NCI-H774 (cell line): ENCODE measurements at regions not wholly inside any gene's neighbourhood (a gene's known extent, or its start where the extent isn't known, plus 50 kb on each side); places are given as distances from the start of the nearest gene placed in this dataset.
"Not testable (repeated sequence)": the region's sequence is repeated elsewhere in the genome, so short reads cannot be mapped to it uniquely, and the experiment has no call there.

ENCODE experiments used
- DNase-seq: peaks from one replicate; lab custom pipeline; 2025; lab: John Stamatoyannopoulos, UW

DNA sequence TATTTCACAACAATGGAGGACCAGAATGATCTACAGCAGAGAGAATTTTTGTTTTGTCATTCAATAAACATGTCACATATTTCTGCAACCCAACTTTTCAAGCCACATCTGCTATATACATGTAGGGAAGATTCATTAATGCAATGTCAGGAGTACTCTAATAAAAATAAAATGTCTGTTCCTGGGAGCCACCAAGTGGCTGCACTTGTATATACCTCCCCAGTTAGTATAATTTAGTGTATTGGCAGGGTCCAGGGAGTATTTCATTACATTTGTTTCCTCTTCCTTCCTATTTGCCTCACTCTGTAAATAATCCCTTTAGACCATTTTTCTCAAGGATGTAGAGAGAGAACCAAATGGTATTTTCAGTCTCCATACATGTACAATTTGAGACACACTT is 1169.0 kb downstream of the DIAPH3 start:
- no peak for DNase-seq

DNA sequence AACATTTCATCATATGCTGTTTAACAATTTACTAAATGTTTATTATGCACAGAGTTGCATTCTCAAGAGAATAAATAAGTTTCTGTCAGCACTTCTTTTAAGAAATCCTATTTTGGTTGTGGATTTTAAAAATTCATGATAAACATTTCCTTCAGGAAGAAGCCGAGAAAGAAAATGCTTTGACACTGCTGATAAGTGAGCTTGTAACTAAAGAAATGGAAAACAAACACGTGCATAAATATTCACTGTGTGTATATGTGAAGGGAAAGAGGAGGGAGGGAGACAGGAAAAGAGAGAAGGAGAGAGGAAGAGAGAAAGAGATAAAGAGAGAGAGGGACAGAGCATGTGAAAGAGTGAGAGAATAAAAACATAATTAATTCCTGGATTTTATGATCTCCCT is 1165.0 kb downstream of the DIAPH3 start:
- no peak for DNase-seq

DNA sequence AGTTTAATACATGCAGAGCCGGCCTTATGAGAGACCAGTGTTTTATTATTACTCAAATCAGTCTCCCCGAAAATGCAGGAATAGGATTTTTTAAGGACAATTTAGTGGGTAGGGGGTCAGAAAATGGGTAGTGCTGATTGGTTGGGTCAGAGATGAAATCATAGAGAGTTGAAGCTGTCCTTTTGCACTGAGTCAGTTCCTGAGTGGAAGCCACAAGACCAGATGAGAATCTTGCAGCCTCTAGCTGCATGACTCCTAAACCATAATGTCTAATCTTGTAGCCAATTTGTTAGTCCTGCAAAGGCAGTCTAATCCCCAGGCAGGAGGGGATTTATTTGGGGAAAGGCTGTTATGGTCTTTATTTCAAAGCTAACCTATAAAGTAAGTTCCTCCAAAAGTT is 1163.9 kb downstream of the DIAPH3 start:
- no peak for DNase-seq

DNA sequence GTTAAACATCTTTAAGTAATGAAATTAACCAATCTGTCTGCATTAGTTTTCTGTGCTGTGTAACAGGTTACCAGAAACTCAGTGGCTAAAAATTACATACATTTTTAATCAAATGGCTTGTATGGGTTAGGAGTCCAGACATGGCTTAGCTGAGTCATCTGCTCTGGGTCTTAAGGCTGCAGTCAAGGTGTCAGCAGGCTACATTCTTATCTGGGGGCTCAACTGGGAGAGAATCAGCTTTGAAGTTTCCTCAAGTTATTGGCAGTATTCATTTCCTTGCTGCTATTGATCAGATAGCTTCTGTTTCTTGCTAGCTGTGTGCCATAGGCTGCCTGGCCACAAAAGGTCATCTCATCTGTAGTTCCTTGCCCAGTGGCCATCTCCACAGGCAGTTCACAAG is 1163.0 kb downstream of the DIAPH3 start:
- no peak for DNase-seq

DNA sequence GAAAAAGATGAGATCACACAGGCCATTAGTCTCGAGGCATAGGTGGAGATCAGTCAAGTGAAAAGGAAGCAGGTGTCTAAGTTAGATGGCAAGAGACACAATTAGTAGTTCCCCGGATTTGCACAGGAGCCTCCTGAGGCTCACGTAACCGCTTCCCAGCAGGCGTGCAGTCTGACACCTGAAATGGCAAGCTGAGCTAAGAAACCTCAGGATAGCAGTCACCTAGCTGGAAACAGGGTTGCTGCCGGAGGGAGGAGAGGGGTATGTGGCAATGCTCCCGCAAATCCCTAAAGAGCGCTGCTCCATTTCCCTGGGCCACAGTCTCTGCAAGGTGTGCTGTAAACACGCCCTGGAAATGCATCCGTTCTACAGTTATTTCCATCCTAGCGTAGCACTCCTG is 1151.0 kb downstream of the DIAPH3 start:
- no peak for DNase-seq

DNA sequence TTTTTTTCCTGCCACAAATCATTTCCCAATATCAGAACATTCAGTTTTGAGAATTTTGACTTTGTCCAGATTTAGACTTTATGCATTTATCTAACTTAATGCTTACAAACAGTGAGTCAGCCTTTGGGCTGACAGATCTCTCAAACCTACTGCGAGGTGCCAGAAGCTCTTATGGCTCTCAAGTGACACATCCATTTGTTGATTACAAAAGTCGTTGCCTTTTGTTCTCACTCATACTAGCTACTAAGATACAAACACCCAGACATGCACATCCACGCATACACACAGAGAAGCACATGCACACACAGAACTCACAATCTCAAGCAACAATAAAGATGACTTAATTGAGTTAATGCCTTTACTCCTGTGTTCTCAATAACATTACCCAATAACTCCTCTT is 1147.5 kb downstream of the DIAPH3 start:
- DNase-seq, result no peak

DNA sequence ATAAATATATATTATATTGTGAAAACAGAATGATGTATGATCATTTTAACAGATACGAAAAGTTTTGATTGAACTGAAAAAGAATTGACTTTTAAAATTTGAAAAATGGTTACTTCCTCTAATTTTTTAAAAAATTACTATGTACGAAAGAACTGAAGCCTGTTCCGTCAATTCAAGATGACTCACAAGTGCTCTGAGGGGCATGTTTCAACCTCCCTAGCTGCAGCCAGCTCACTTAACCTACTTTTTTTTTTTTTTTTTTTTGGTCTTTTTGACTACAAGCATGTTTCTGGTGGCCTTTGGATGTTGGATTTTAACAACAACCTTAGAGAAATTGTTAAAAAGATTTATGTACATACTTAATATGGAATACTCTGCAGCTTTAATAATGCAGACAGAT is 1139.3 kb downstream of the DIAPH3 start:
- no peak for DNase-seq

DNA sequence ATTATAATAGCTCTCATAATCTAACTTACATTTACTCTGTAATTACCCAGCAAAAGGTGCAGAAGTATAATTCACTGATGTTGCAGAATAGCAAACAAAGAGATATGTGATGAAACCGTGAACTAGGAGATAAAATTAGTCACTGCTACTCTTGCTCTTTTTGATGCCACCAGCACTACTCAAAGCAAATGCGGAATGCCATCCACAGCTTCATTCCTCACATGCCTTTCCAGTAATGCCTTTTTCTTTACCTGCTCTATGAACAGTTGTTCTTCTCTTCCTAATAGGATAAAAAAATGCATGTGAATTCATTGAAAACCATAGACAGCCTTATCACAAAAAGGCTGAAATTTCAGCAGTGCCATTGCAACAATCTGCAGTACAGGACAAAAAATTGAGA is 1129.5 kb downstream of the DIAPH3 start:
- no peak for DNase-seq

DNA sequence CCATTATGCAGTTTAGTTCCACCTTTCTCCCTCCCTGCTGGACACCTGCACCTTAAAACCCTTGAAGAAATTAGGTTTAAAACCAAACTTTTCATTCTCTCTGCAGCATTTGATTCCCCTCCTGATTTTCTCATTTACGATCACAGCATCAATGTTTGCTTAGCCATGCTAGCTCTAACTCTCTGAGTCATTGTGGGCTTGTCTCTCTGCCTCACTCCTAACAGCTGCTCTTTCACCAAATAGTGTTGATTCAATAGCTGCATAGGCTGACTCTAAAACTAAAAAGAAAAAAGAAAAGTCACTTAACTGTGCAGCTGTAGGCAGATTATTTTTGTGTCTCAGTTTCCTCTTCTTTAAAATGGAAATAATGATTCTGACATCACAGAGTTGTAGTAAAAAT is 1124.9 kb downstream of the DIAPH3 start:
- peak; percentile 51 for DNase-seq

DNA sequence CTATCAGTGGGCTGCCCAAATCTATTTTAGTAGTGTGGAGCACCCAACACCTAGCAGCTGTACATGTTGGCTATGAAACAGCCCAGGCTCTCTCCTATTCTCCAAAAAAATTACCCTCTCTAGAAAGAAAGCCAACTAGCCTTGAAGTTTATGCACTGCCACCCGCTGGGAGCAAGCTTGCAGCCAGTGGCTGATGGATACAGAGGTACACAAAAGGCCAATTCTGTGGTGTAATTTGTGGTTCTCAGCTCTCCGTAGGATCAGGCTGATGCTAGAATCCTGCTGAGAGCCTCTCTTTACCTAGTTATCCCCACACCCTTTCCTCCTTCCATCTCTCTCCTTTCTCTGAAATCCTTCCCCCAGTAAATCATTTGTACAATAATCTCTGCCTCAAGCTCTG is 1120.7 kb downstream of the DIAPH3 start:
- no peak for DNase-seq

DNA sequence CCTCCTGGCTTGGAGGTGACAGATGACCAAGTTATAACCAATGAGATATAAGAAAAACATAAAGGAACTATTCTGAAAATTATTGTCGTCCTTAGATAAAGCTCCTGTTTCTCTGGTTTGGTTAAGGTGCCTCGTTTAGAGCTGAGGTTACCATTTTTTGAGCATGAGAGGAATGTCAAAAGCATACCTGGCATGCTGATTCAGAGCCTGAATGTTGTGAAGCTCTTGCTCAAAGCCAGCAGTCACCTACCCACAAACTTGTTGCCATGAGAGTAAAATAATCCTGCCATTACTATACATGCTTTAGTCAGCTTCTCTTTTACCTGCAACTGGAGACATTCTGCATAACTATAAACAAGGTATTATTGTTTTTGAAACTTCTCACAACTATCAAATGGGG is 1116.2 kb downstream of the DIAPH3 start:
- DNase-seq, result no peak

DNA sequence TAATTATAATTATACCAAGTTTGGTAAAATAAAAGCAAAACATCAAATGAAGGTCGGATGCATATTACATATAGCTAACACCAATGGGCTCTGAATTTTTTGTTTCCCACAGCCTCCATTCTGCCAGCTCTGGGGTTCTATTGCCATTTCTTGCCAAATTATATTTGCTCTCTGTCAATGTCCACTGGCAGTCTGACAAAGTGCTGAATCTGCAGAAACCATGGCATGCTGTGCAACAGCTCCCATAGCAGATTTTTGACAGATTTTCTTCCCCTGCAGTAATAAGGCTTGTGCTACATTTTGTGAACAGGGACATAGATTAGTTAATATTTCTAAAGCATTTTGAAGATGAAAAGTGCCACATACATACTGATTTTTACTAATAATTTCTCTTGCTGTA is 1102.1 kb downstream of the DIAPH3 start:
- DNase-seq, result no peak

DNA sequence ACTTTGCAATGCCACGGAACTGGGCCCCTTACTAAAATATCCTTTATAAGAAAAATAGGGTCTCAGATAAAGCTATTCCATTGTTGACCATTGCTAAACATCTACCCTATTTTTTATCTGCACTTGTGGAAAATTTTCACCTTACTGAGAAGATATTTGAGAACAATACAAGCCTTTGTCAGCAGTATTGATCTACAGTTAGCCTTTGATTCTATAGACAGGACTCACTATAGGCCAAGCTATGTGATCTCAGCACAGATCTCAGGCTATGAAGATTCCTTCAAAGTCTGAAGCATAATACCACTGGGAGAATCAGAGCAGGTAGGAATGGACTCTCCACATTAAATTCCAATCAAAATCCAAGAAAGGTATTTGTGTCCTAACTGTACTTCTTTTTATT is 1099.7 kb downstream of the DIAPH3 start:
- DNase-seq, result no peak

DNA sequence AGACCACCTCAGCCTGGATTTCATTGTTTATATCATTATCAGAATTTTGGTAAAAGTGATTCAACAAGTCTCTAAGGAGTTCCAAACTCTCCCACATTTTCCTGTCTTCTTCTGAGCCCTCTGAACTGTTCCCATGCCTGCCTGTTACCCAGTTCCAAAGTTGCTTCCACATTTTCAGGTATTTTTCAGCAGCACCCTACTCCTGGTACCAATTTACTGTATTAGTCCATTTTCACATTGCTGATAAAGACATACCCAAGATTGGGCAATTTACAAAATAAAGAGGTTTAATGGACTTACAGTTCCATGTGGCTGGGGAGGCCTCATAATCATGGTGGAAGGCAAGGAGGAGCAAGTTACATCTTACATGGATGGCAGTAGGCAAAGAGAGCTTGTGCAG is 1087.3 kb downstream of the DIAPH3 start:
- DNase-seq, result not testable (repeated sequence)

DNA sequence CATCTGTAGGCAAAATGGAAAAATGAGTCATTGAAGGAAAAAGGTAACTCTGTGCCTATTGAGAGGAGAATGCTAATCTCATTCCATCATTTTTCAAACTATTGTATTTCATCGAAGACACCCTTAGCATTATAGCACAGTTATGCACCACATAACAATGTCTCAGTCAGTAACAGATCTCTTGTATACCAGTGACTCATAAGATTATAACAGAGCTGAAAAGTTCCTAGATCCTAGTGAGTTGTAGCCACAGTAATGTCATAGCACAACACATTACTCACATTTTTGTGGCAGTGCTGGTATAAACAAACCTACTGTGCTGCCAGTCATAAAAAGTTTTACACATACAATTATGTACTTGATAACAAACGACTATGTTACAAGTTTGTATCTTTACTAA is 1077.6 kb downstream of the DIAPH3 start:
- DNase-seq, result no peak

DNA sequence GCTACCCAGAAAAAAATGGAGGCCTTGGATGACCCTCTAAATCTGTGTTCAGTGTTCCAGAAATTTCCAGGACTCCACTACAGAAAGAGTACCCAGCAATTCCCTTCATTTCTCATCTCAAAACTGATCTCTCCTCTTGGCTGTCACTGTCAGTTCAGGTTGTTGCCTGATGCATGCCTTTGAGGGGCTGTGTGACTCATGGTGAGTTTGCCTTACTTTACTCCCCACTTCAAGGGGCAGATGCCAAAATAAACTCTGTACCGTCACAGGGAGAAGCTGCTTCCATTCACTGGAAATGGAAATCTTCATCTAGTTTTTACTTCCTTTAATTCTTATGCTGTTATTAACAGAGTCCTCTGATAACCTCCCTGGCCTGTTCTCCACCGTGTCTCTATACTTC is 1075.0 kb downstream of the DIAPH3 start:
- DNase-seq, result no peak

DNA sequence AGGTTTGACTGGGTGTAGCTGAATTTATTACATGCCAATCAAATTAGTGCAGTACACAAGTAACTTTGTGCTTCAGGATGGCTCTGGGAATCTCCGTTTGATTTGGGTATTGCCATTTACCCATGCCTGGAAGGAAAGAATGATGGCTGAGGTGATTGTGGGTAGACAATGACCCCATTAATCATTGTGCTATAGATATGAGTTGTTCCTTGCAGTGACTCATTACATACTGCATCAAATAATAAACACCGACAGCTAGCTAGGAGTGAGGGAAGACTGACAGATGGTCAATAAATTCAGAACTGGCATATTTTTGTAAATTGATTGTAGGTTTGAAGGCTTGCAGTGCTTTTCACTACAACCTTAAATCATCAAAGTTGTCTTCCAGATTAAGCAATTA is 1069.5 kb downstream of the DIAPH3 start:
- no peak for DNase-seq

DNA sequence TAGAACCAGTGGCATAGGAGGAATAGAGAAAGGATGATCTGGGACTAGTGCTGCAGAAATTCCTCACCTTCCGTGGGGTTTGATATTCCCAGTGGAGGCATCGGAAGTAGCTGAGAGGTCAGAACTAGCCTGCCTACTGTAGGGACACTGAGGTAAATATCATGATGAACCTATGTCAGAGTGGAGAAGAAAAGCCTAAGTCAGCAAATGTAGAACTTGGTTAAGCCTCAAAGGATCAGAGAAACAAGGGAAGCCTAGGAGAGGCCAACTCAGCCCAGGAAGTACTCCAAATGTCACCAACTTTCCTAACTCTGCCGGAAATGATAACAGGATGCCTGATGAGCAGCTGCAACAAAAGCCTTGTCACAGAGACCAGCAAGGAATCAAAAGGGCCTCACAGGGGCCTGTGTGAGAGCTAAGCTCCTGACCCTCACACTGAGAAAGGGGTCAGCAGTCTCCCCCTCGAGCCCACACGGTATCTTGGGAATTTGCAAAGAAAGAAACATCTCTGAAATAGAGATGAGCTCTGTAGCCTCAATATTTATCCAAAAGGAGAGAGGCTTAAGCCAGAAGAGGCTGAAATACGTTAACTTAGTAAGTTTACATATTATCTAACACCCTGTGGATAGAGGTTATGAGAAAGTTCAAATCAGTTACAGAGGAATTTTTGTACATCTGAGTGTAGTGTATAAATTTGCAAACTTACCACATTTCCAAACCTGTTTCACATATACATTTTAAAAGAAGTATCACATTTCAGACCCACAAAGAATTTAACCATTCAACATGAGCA is 1064.3 kb downstream of the DIAPH3 start:
- DNase-seq, result no peak

DNA sequence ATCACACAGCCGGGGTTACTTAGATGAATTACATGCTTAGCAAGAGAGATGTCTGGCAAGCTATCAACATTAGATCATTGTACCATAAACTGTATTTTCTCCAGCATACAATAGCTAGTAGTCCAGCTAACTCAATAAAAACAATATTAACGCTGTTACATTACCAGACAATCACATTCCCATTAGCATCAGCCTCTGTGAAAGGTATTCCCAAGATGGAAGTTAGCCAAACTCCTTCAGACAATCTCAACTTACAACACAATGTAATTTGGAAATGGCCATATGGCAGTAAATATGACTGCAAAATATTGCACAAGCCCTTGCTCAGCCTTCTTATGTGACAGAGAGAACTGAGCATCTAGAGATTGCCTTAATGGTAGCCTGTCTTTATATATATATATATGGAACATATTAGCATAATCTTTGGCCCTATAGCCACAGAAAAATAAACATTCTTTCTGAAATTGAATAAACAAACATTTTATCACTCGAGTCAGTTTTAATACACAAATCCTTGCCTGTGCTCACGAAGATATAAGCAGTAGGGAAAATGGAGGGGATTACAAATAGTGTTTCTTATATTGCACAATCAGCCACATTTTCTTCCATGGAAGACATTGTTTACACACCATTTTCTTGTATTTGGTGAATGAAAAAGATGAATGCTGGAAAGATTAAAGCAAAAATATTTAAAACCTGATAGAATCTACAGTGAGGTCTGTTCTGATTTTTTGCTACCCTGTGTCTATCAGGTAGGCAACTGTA is 1060.5 kb downstream of the DIAPH3 start:
- no peak for DNase-seq

DNA sequence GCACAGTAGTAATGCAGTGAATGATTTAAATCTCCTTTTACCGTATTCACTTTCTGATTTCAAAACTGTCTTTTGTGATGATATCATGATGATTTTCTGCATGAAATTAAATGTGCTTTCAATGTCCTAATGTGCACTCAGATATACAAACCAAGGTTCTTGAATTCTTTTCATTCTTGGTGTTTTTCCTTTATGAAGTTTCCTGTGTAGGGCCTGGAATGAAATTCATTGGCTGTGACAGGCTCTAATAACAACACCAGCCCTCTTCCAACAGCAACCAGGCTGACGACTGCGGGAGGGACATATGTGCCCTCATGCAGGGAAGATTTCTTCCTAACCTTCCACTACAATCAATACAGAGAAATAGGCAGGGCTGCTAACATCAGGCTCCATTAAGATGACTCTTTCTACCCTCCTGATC is 1052.0 kb downstream of the DIAPH3 start:
- no peak for DNase-seq

DNA sequence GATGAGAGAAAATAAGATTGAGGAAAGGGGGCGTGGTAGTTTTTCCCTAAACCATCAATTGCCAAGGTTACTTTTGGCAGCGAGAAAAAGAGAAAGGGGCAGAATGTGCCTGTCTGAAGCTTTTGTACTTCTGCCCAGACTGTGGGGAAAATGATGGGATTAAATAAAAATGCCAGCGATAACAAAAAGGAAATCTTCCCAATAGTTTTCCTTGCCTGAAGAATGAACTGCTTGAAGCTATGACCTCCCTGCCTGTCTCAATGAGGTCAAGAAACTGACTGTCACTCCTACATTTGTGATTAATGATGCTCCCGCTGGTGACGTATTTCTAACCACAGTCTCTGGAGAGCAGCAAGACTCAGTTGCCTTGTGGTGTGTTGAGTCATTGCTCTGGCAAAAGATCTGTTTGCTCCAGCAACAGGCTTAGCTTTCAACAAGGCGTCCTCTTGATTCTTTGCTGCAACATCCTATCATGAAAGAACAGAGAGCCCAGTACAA is 1051.5 kb downstream of the DIAPH3 start:
- DNase-seq, result no peak

DNA sequence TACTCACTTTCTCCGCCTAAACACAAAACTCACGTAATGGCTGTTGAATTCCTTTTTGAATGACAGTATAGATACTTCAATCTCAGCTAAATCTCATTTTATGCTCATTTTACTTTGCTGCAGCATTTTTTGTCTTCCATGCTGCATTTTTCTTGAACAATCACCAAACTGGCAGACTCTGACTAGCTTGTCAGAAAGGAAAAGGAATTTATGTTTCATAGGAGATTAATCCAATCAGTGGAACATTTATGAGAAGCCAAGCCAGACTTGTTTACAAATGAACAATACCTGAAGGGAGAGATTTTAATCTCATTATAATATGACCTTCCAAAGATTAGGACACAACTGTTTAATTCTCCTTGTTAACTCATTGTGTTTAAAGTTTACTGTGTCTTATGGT is 1044.3 kb downstream of the DIAPH3 start:
- no peak for DNase-seq

DNA sequence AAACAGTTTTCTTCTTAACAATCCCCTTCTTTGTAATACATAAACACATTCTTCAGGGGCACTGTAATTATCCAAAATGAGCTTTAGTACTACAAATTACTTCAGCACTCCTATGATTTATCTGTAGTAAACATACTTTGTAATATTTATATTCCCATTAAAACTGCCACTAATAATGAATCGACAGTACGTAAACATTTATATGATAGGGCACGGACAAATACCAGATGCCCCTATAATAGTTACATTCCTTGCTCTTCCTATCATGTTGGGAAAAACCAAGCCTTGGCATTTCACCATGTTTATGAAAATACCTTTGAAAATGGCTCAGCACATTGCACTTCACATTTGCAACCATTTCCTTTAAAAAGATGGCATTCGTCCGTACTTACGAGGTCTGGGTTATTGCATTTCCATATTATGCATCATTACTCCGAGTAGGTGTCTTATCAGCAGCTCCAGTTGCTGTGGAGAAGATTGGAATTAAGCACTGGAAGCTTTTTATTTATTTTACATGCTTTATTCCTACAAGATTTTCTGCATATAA is 1043.4 kb downstream of the DIAPH3 start:
- DNase-seq, result no peak
